ENCODE measurements at regions not wholly inside any gene's neighbourhood (a gene's known extent, or its start where the extent isn't known, plus 50 kb on each side); places are given as distances from the start of the nearest gene placed in this dataset.

DNA sequence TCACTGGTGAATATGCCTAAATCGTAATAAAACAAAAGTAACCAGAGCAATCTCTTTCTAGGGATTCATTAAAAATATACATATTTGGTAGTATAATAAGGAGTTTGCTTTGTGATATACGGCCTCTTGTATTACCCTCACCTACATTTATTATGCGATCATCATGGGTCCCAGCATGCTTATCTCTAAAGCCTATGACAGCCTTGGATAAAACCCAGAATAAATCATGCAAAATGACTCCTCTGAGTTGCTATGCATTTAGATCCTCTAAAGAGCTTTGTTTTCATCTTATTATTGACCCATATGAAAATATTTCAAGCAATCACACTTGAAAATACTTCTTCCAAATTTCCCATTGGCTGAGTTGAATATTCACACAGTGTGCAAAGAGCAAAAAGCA, 432.3 kb downstream of the SUCLG1 start:
- Histone ChIP-seq H3K9me3 (ENCODE audit: control insufficient read depth, low read depth, low read length) (no peaks in the 10 kb centered on the region), H3K27me3 (ENCODE audit: control insufficient read depth, extremely low read depth, insufficient read depth, low read length) (no peaks in the 10 kb centered on the region), H2AFZ (ENCODE audit: control insufficient read depth, low read length) (no peak overlapping the region), H3K4me2 (ENCODE audit: control insufficient read depth, extremely low read depth, insufficient read depth, low read depth, low read length) (no peak overlapping the region), H3K36me3 (ENCODE audit: control insufficient read depth in 2 of 2, extremely low read depth in 1 of 2, insufficient read depth in 2 of 2, low read length in 2 of 2) (no peaks in the 10 kb centered on the region), H3K9me1 (ENCODE audit: control insufficient read depth, extremely low read depth, insufficient read depth, low read length) (no peaks in the 10 kb centered on the region), H4K20me1 (ENCODE audit: control insufficient read depth, extremely low read depth, insufficient read depth, low read length) (no peaks in the 10 kb centered on the region), H3K27ac (ENCODE audit: control insufficient read depth, insufficient read depth, low read length) (no peak overlapping the region), H3K4me3 (ENCODE audit: control insufficient read depth in 2 of 3, extremely low read depth in 1 of 3, insufficient read depth in 2 of 3, low read depth in 1 of 3, low read length in 3 of 3) (no peak overlapping the region), H3K4me1 (ENCODE audit: control insufficient read depth, extremely low read depth, insufficient read depth, low read length) (no peaks in the 10 kb centered on the region), H3K79me2 (ENCODE audit: control insufficient read depth, insufficient read depth, low read length) (no peaks in the 10 kb centered on the region), H3K9ac (ENCODE audit: control insufficient read depth, extremely low read depth, insufficient read depth, low read length) (no peak overlapping the region)
- no peak for TF ChIP-seq EZH2 (IDR thresholded peaks at IDR 0.05; ENCODE audit: low read length)
- TF ChIP-seq, protein P1, sequence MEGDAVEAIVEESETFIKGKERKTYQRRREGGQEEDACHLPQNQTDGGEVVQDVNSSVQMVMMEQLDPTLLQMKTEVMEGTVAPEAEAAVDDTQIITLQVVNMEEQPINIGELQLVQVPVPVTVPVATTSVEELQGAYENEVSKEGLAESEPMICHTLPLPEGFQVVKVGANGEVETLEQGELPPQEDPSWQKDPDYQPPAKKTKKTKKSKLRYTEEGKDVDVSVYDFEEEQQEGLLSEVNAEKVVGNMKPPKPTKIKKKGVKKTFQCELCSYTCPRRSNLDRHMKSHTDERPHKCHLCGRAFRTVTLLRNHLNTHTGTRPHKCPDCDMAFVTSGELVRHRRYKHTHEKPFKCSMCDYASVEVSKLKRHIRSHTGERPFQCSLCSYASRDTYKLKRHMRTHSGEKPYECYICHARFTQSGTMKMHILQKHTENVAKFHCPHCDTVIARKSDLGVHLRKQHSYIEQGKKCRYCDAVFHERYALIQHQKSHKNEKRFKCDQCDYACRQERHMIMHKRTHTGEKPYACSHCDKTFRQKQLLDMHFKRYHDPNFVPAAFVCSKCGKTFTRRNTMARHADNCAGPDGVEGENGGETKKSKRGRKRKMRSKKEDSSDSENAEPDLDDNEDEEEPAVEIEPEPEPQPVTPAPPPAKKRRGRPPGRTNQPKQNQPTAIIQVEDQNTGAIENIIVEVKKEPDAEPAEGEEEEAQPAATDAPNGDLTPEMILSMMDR (optimal IDR thresholded peaks at IDR 0.05 in 1 of 3, IDR thresholded peaks at IDR 0.05 in 1 of 3, conservative IDR thresholded peaks at IDR 0.05 in 1 of 3; ENCODE audit: extremely low read depth in 1 of 3, insufficient read depth in 2 of 3, low read length in 3 of 3) = no peak
- dilution Hi-C loops (cut with MboI; ENCODE audit: extremely low pct_ligation_motif_present, low sequenced_read_pairs) = no loop called here
- no peak for DNase-seq (ENCODE audit: low read depth, low spot score)
- FAIRE-seq = no peak

DNA sequence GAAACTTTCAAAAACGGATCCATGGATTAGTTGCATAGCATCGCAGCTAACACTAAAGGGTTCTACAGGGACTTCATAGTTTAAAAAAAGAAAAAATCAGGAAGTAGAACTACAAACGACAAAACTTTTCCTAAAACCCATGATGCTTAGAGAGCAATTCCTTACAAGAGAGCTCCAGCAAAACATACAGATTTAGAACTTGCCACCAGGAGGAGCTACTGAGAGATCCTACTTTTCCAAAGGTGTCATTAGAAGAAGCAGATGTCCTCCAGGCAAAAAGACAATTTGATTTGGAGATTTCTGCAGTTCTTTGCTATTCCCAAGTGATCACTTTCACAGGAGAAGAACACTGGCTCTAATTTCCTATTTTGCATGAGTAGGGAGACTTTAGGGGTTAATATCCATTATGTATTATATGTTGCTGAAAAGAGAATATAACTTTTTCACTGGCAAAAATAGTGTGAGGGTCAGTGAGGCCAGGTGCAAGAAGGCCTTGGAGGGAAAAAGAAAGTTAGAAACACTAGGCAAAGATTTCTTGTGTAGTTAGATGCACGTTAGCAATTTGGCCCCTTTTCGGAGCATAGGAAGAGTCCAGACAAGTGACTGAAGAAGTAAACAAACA, 436.2 kb downstream of the SUCLG1 start:
- no peak overlapping the region for H2AFZ ChIP-seq (ENCODE audit: control insufficient read depth, low read length)
- no peaks in the 10 kb centered on the region for H3K36me3 ChIP-seq (ENCODE audit: control insufficient read depth in 2 of 2, extremely low read depth in 1 of 2, insufficient read depth in 2 of 2, low read length in 2 of 2)
- no peaks in the 10 kb centered on the region for H3K9me1 ChIP-seq (ENCODE audit: control insufficient read depth, extremely low read depth, insufficient read depth, low read length)
- no peak for TF ChIP-seq EZH2 (IDR thresholded peaks at IDR 0.05; ENCODE audit: low read length)
- TF ChIP-seq, protein P1 (optimal IDR thresholded peaks at IDR 0.05 in 1 of 3, IDR thresholded peaks at IDR 0.05 in 1 of 3, conservative IDR thresholded peaks at IDR 0.05 in 1 of 3; ENCODE audit: extremely low read depth in 1 of 3, insufficient read depth in 2 of 3, low read length in 3 of 3) = peak in 2 of 3 experiments; percentile 68 to 88
- H3K4me3 ChIP-seq (ENCODE audit: control insufficient read depth in 2 of 3, extremely low read depth in 1 of 3, insufficient read depth in 2 of 3, low read depth in 1 of 3, low read length in 3 of 3) = no peak overlapping the region
- DNase-seq (ENCODE audit: low read depth, low spot score) (peak; percentile 5), FAIRE-seq (peak; percentile 63)
- H3K4me1 ChIP-seq (ENCODE audit: control insufficient read depth, extremely low read depth, insufficient read depth, low read length) = no peaks in the 10 kb centered on the region
- no peak overlapping the region for H3K4me2 ChIP-seq (ENCODE audit: control insufficient read depth, extremely low read depth, insufficient read depth, low read depth, low read length)
- no peak overlapping the region for H3K9ac ChIP-seq (ENCODE audit: control insufficient read depth, extremely low read depth, insufficient read depth, low read length)
- H3K79me2 ChIP-seq (ENCODE audit: control insufficient read depth, insufficient read depth, low read length) = no peaks in the 10 kb centered on the region
- dilution Hi-C loops (cut with MboI; ENCODE audit: extremely low pct_ligation_motif_present, low sequenced_read_pairs) = no loop called here
- no peaks in the 10 kb centered on the region for H4K20me1 ChIP-seq (ENCODE audit: control insufficient read depth, extremely low read depth, insufficient read depth, low read length)
- H3K9me3 ChIP-seq (ENCODE audit: control insufficient read depth, low read depth, low read length) = no peaks in the 10 kb centered on the region
- H3K27ac ChIP-seq (ENCODE audit: control insufficient read depth, insufficient read depth, low read length) = no peak overlapping the region
- H3K27me3 ChIP-seq (ENCODE audit: control insufficient read depth, extremely low read depth, insufficient read depth, low read length) = no peaks in the 10 kb centered on the region
